Fibroblast of skin of left quadriceps (primary cell): ENCODE measurements at regions not wholly inside any gene's neighbourhood (a gene's known extent, or its start where the extent isn't known, plus 50 kb on each side); places are given as distances from the start of the nearest gene placed in this dataset.

Experiments
- DNase-seq, 2 experiments: peaks; one replicate each; pipeline ENCODE4 v3.0.0-alpha.2; 2013; ENCODE audit warnings: low read depth in 2 of 2

DNA sequence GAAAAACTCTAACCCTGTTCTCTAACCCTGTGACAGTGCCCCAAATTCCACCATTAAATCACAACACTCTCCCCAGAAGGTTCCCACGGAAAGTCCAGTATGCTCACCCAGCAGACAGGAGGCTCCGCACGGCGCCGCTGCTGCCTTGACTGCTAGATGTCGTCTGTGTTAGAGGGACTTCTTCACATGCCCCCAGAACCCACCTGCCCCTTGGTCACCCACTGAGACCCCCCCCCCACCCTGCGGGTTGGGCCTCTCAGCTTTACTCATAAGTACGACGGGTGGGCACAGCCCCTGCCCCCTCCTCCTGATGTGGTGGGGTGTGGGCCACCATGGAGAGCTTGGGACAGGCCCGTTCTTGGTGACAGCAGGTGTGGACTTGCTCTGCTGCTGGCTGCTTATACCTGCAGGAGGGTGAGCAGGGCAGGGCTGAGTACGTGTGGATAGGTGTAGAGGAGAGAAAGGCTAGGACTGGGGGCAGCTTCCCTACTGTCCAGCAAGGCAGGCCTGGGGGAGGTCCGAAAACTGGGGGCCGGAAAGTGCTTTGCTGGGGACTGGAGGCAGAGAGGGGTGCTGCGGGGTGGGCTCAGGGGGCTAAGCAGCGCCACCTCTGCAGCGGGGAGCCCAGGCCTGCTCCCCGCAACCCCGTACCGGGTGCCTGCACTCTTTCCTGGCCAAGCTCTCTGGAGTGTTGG, 57.5 kb upstream of the OLFM1 start:
- no peak for DNase-seq

DNA sequence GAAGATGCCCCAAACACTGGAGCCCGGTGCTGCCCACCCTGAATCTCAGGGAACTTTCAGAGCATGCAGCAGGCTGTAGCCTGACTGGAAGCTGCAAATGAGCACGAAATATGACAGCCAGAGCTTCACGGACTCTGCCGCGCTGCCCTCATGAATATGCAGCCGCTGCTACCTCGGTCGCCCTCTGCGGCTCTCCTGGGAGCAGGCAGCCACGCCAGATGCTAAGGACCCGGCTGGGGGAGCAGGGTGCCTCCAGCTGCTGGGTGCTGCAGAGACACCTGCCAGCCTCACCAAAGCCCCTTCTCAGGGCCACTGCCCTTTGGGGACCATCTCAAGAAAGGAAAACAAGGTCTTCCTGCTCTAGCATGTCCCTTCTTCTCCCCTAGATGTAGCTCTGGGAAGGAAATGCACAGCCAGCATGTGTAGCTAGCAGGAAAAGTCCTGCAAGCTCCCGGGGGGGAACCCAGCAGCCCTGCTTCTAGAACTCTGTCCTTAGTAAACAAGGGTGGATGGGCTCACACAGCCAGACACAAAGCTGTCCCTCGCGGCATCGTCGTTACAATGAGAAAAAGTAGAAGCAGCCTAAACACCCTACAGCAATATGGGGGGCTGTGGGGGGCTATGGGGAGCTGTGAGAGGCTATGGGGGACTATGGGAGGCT, 56.8 kb upstream of the OLFM1 start:
- no peak for DNase-seq

DNA sequence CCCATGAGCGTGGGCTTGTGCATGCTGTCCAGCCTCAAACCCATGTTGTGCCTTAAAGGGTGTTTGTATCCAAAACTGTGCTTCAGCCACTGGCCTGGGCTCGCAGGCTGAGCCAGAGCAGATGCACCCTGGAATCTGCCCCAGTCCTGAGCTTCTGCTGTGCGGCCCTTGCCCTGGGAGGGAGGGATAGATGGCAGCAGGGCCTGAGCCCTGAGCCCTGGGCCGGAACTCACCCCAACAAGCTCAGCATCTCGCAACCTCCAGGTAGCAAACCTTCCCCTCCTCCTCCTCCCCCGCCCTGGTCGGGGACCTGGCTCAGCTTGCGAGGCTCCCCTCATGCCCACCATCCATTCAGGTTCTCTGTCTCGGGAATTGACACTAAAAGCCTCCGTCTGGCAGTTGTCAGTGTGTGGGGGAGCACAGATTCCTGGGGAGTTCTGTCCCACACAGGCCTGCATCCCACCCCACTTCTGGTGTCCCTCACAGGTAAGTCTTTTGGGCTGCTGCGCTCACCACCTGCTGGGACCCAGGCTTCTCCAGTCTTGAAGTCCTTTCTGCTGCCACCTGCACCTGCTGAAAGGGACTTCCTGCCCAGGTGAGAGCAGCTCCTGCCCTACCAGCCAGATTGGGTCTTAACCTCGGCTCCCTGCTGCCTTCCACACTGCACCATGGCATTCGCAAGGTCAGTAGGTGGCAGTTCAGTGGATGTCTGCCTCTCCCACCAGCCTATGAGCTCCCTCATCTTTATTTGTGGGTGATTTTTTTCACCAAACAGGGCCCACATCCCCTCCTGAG, 55.2 kb upstream of the OLFM1 start:
- DNase-seq: no peak

DNA sequence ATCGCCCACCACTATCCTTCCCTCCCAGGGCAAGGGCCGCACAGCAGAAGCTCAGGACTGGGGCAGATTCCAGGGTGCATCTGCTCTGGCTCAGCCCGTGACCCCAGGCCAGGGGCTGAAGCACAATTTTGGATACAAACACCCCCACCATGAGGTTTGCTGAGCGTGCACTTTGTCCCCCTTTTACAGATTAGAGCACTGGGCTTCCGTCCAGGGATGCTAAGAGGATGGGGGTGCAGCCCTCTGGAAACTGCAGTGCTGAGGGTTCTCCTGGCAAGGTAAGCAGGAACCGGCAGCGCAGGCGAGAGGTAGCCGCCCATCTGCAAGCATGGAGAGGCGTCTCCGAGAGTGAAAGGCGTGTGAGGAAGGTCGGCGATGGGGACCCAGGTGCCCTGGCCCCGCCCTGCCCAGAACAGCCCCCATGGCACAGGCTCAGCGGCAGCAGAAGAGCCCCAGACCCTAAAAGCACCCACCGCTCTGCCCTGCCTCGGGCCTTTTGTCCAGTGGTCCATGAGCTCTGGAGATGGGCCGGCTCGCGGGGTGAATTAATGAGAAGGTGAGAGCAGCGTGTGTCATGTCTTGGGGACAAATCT, 54.5 kb upstream of the OLFM1 start:
- DNase-seq: no peak

DNA sequence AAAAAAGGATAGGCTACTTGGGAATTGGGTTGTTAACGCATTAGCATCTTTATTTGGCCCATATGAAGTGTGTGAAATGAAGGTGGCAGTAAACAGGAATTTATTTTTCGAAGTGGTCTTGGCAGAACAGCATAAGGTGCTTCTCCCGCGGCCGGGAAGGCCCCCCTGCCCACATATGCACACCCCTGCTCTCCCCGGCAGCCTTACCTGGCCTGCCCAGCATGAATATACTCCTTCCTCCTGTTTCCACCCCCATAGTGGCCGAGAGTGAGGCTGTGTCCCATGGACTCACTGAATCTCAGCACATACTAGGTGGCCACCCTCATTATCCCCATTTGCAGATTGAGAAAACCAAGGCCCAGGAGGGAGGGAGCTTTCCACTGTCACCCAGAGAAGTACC, 54.0 kb upstream of the OLFM1 start:
- DNase-seq: no peak

DNA sequence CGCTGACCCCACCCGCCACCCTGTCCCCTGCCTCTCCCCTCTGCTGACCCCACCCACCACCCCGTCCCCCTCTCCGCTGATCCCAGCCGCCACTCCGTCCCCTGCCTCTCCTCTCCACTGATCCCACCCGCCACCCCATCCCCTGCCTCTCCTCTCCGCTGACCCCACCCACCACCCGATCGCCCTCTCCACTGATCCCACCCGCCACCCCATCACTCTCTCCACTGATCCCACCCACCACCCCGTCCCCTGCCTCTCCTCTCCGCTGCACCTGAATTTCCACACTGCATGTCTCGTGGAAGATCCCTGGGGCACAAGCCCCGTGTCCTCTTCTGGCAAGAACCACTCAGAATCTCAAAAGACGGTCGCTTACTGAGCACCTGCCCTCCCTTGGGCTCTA, 53.4 kb upstream of the OLFM1 start:
- DNase-seq: no peak

DNA sequence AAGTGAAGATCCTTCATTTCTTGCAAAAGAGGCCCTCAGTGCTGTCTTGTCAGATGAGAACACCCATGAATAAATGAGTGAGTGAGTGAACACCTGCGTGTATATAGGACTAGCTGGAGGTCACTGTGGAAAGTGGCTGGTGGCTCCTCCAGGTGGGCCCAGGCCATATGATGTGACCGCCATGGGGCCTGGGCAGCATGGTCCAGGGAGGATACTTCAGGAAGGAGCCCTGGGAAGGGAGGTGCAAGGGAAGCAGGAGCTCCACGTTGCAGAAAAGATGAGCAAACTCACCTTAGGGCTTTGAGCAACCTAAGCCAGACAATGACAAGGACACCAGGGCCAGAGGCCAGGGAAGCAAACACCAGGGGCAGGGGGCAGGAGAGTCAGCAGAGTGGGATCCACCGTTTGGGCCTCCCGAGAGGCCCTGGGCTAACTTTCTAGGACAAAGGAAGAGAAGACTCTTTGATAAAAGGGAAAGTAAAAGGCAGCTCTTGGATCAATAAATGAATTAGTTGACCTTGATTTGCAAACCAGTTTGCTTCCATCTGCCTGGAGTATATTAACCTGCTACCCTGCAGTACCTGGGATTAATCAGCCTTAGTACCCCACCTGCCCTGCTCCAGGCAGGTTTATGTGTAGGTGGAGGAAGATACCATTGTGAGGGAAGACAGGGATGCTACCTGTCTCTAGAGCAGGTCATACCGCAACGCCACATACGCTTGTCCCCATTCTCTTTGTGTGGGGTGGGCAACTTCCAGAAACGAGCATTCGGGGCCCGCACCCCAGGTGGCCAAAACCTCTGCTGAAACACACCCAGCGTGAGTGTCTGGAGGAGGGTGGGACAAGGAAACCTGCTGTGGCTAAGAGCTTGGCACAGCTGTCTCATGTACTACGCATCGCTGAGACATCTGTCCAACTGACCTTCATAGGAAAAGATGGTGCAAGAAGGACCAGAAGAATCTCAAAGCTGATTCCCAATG, 51.4 kb upstream of the OLFM1 start:
- DNase-seq: no peak

DNA sequence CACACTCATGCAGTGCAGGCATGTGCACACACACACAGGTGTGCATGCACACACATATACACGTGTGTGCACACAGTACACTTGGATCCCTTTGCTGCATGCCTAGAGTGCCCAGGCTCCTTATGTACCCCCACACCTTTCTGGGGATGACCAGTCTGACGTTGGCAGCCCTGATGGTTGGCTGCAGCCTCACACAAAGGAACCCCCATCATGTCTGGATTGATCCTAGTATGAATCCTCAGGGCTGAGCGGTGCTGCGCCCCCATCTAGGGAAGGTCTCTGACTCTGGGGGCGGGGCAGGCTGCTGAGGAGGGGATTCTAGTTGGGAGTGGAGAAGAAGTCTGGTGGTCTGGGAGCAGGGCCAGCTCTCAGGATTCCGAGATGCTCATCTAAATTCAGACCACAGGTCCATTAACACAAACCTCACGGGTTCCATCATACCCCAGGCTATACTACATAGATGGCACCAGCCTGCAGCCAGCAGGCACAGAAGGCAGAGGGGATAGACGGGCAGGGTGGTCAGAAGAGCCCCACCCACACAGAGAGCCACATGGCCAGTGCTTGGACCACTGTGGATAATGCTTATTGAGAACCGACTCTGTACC, 50.5 kb upstream of the OLFM1 start:
- DNase-seq: no peak

DNA sequence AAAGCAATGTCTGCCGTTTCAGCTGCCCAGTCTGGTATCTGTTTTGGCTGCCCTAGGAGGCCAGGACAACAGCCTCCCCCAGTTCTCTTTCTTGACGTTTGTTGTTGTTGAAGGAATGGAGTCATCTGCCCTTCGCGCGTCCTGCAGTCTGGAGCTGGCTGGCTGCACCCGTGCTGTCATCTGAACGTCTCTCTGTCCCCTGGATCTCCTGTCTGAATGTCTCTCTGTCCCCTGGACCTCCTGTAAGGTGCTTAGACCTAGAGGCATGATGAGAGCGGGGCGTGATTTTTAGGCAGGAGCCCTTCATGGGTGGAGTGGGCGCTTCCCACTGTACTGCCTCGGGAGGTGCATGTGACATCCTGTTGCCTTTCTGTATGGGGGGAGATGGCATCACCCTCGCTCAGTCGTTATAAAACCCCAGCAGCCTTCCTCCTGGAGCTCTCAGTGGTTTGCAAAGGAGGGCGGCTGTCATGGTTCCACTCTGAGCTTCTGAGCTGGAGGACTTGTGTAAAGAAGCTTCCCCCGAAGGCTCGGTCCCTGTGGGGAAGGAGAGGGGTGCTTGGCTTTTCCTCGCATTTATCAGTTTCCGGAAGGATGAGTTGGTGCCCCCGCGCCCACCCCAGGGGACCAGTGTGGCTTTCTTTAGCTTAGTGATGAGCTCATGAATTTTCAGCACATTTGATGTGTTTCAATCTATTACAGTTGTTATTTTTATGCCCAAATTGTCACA, 49.8 kb upstream of the OLFM1 start:
- DNase-seq: no peak
